SK-N-SH (cell line): ENCODE measurements at regions not wholly inside any gene's neighbourhood (a gene's known extent, or its start where the extent isn't known, plus 50 kb on each side); places are given as distances from the start of the nearest gene placed in this dataset.

Experiments used
- EZH2phosphoT487 ChIP-seq: fragments of 200-600 bp; sonication (generic); IDR thresholded peaks from 2 replicates; pipeline ENCODE4 v1.6.1; 2017; ENCODE audit warnings: low read depth, mixed run types, mild to moderate bottlenecking, antibody characterized with exemption, moderate library complexity, borderline replicate concordance
- TF ChIP-seq, protein P1 (sequence below): IDR thresholded peaks from 2 replicates; pipeline ENCODE4 v1.6.1; 2012; ENCODE audit warnings: mild to moderate bottlenecking, low read depth, low read length, moderate library complexity
- TF ChIP-seq, protein P2 (sequence below): fragments of 200-600 bp; sonication (generic); IDR thresholded peaks from 2 replicates; pipeline ENCODE4 v1.6.1; 2017; ENCODE audit warnings: antibody characterized with exemption, mild to moderate bottlenecking, moderate library complexity

DNA sequence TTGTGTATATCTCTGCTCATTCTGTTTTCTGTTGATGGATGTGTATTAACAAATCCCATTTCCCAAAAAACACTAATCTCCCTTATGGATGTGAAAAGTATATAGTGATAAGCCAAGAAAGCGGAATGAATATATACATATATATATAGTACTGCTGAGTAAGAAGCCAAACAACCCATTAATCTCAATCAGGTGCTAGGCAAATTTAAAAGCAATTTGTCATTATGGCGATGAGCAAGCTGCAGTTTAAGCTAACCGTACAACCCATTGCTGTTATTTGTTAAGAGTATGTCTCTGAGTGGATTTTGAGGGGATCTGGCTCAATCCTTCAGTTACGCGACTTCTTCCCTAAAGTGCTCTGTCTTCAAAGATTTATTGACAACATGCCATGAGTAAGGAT, 640.4 kb upstream of the ARRDC3 start:
- no peak for TF ChIP-seq EZH2phosphoT487
- TF ChIP-seq, protein P1, sequence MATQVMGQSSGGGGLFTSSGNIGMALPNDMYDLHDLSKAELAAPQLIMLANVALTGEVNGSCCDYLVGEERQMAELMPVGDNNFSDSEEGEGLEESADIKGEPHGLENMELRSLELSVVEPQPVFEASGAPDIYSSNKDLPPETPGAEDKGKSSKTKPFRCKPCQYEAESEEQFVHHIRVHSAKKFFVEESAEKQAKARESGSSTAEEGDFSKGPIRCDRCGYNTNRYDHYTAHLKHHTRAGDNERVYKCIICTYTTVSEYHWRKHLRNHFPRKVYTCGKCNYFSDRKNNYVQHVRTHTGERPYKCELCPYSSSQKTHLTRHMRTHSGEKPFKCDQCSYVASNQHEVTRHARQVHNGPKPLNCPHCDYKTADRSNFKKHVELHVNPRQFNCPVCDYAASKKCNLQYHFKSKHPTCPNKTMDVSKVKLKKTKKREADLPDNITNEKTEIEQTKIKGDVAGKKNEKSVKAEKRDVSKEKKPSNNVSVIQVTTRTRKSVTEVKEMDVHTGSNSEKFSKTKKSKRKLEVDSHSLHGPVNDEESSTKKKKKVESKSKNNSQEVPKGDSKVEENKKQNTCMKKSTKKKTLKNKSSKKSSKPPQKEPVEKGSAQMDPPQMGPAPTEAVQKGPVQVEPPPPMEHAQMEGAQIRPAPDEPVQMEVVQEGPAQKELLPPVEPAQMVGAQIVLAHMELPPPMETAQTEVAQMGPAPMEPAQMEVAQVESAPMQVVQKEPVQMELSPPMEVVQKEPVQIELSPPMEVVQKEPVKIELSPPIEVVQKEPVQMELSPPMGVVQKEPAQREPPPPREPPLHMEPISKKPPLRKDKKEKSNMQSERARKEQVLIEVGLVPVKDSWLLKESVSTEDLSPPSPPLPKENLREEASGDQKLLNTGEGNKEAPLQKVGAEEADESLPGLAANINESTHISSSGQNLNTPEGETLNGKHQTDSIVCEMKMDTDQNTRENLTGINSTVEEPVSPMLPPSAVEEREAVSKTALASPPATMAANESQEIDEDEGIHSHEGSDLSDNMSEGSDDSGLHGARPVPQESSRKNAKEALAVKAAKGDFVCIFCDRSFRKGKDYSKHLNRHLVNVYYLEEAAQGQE, result no peak
- TF ChIP-seq, protein P2, sequence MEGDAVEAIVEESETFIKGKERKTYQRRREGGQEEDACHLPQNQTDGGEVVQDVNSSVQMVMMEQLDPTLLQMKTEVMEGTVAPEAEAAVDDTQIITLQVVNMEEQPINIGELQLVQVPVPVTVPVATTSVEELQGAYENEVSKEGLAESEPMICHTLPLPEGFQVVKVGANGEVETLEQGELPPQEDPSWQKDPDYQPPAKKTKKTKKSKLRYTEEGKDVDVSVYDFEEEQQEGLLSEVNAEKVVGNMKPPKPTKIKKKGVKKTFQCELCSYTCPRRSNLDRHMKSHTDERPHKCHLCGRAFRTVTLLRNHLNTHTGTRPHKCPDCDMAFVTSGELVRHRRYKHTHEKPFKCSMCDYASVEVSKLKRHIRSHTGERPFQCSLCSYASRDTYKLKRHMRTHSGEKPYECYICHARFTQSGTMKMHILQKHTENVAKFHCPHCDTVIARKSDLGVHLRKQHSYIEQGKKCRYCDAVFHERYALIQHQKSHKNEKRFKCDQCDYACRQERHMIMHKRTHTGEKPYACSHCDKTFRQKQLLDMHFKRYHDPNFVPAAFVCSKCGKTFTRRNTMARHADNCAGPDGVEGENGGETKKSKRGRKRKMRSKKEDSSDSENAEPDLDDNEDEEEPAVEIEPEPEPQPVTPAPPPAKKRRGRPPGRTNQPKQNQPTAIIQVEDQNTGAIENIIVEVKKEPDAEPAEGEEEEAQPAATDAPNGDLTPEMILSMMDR, result no peak
